Activated CD8-positive, alpha-beta T cell treated with anti-CD3 and anti-CD28 coated beads for 36 hours (primary cell): ENCODE measurements at regions not wholly inside any gene's neighbourhood (a gene's known extent, or its start where the extent isn't known, plus 50 kb on each side); places are given as distances from the start of the nearest gene placed in this dataset.

ENCODE experiments used
- ATAC-seq: fragments of 200-7000 bp; cut with Tn5 transposase; one replicate; pipeline ENCODE4 v1.10.0; 2021; ENCODE audit warnings: mild to moderate bottlenecking, moderate library complexity
- CTCF ChIA-PET: fragments of 350-600 bp; sonication (Branson Sonifier 250); formaldehyde crosslinking; loops from one replicate; lab custom pipeline; 2021; ENCODE audit warnings: antibody characterized with exemption; lab: Charles Lee
- POLR2A ChIA-PET: fragments of 350-600 bp; sonication (Branson Sonifier 250); formaldehyde crosslinking; loops from one replicate; lab custom pipeline; 2021; ENCODE audit warnings: antibody characterized with exemption; lab: Charles Lee
- DNase-seq: peaks from one replicate; pipeline ENCODE4 v3.0.0-alpha.2; 2020
- H3K27ac Mint-ChIP-seq: one replicate; pipeline ENCODE4 v1.8.0; 2021; ENCODE audit warnings: mild to moderate bottlenecking, mixed read lengths
- H3K27me3 Mint-ChIP-seq: one replicate; pipeline ENCODE4 v1.8.0; 2021; ENCODE audit warnings: mixed read lengths
- H3K36me3 Mint-ChIP-seq: one replicate; pipeline ENCODE4 v1.8.0; 2021; ENCODE audit warnings: low read depth, mixed read lengths
- H3K4me1 Mint-ChIP-seq: one replicate; pipeline ENCODE4 v1.8.0; 2021; ENCODE audit warnings: low read depth, mixed read lengths
- H3K4me3 Mint-ChIP-seq: one replicate; pipeline ENCODE4 v1.8.0; 2021; ENCODE audit warnings: mild to moderate bottlenecking, moderate library complexity, mixed read lengths
- H3K9me3 Mint-ChIP-seq: one replicate; pipeline ENCODE4 v1.8.0; 2021; ENCODE audit warnings: mixed read lengths
- intact Hi-C: fragments of 100-400 bp; cut with micrococcal nuclease; formaldehyde crosslinking; loops from one replicate; pipeline ENCODE4 v1.10.0; 2022
- TF ChIP-seq, protein P1 (sequence below): fragments of 200-600 bp; IDR thresholded peaks from one replicate; pipeline ENCODE4 v1.8.0; 2022; ENCODE audit warnings: antibody characterized with exemption, mild to moderate bottlenecking

GRCh38 chr3:81277853-81278252 is 483.6 kb downstream of the GBE1 start:
- no peaks in the 10 kb centered on the region for H3K36me3 Mint-ChIP-seq
- ChIA-PET POLR2A (no interaction called here), CTCF (no interaction called here)
- H3K27ac Mint-ChIP-seq, result no peak overlapping the region
- H3K9me3 Mint-ChIP-seq, result peaks cover 1% of the 10 kb centered on the region
- intact Hi-C loops, result no loop called here
- no peak overlapping the region for H3K4me3 Mint-ChIP-seq
- H3K4me1 Mint-ChIP-seq, result no peaks in the 10 kb centered on the region
- H3K27me3 Mint-ChIP-seq, result no peaks in the 10 kb centered on the region
- ATAC-seq (no peak), DNase-seq (no peak)
- TF ChIP-seq, protein P1, sequence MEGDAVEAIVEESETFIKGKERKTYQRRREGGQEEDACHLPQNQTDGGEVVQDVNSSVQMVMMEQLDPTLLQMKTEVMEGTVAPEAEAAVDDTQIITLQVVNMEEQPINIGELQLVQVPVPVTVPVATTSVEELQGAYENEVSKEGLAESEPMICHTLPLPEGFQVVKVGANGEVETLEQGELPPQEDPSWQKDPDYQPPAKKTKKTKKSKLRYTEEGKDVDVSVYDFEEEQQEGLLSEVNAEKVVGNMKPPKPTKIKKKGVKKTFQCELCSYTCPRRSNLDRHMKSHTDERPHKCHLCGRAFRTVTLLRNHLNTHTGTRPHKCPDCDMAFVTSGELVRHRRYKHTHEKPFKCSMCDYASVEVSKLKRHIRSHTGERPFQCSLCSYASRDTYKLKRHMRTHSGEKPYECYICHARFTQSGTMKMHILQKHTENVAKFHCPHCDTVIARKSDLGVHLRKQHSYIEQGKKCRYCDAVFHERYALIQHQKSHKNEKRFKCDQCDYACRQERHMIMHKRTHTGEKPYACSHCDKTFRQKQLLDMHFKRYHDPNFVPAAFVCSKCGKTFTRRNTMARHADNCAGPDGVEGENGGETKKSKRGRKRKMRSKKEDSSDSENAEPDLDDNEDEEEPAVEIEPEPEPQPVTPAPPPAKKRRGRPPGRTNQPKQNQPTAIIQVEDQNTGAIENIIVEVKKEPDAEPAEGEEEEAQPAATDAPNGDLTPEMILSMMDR, result no peak

GRCh38 chr3:81274671-81275070 is 486.8 kb downstream of the GBE1 start:
- DNase-seq (no peak), ATAC-seq (no peak)
- intact Hi-C loops, result no loop called here
- Mint-ChIP-seq H3K9me3 (no peaks in the 10 kb centered on the region), H3K4me3 (no peak overlapping the region), H3K36me3 (no peaks in the 10 kb centered on the region), H3K27ac (no peak overlapping the region), H3K27me3 (no peaks in the 10 kb centered on the region), H3K4me1 (no peaks in the 10 kb centered on the region)
- CTCF ChIA-PET, result no interaction called here
- POLR2A ChIA-PET, result no interaction called here
- TF ChIP-seq, protein P1, result no peak

GRCh38 chr3:81270603-81271379 is 490.7 kb downstream of the GBE1 start:
- H3K27me3 Mint-ChIP-seq, result no peaks in the 10 kb centered on the region
- no peaks in the 10 kb centered on the region for H3K4me1 Mint-ChIP-seq
- no peak for ATAC-seq
- no peaks in the 10 kb centered on the region for H3K9me3 Mint-ChIP-seq
- H3K36me3 Mint-ChIP-seq, result no peaks in the 10 kb centered on the region
- no peak overlapping the region for H3K27ac Mint-ChIP-seq
- ChIA-PET CTCF (interaction anchor here (0.7 kb wide), 1 partner anchor 30 kb away, joined by 3 read pairs; no protein-coding TSS in a partner anchor), POLR2A (no interaction called here)
- H3K4me3 Mint-ChIP-seq, result no peak overlapping the region
- DNase-seq, result no peak
- TF ChIP-seq, protein P1, result no peak
- intact Hi-C loops, result no loop called here

DNA sequence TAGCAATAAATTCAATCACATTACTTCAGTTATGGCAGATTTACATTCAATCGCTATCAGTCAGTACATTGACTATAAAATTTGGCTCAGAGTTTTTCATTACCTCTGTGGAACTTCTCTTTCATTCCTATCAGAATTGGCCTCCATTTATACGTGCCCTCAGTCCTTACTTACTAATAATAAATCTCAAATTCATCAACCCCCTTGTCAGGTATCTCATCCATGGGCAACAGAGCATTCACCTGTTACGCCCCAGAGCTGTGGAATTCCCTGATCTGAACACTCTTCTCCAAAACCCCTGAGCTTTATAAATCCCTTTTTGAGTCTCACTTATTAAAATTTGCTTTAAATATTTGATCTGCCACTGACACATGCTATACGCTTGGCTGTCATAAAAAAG is 492.9 kb downstream of the GBE1 start:
- Mint-ChIP-seq H3K4me1 (no peaks in the 10 kb centered on the region), H3K9me3 (peaks cover 1% of the 10 kb centered on the region), H3K27ac (no peak overlapping the region), H3K36me3 (no peaks in the 10 kb centered on the region), H3K4me3 (no peak overlapping the region), H3K27me3 (no peaks in the 10 kb centered on the region)
- CTCF ChIA-PET, result no interaction called here
- DNase-seq, result no peak
- ATAC-seq, result no peak
- TF ChIP-seq, protein P1, result no peak
- intact Hi-C loops, result no loop called here
- POLR2A ChIA-PET, result no interaction called here

GRCh38 chr3:81261996-81262395 is 499.4 kb downstream of the GBE1 start:
- Mint-ChIP-seq H3K4me1 (no peaks in the 10 kb centered on the region), H3K4me3 (no peak overlapping the region), H3K36me3 (no peaks in the 10 kb centered on the region), H3K9me3 (peaks cover 1% of the 10 kb centered on the region), H3K27ac (no peak overlapping the region), H3K27me3 (no peaks in the 10 kb centered on the region)
- TF ChIP-seq, protein P1, result no peak
- ChIA-PET CTCF (no interaction called here), POLR2A (no interaction called here)
- ATAC-seq (no peak), DNase-seq (no peak)
- intact Hi-C loops, result no loop called here
